ENCODE measurements at regions not wholly inside any gene's neighbourhood (a gene's known extent, or its start where the extent isn't known, plus 50 kb on each side); places are given as distances from the start of the nearest gene placed in this dataset.

- TF ChIP-seq CTCF (IDR thresholded peaks at IDR 0.05) (no peak), EP300 (IDR thresholded peaks at IDR 0.05) (no peak), POLR2A (IDR thresholded peaks at IDR 0.05) (no peak), POLR2AphosphoS5 (IDR thresholded peaks at IDR 0.05) (no peak)
These were observed 140.5 kb upstream of the TMCC3 start for GRCh38 chr12:94790825-94791224.

All from suprapubic skin (tissue), 4 donors.